ENCODE measurements at regions not wholly inside any gene's neighbourhood (a gene's known extent, or its start where the extent isn't known, plus 50 kb on each side); places are given as distances from the start of the nearest gene placed in this dataset.

DNA sequence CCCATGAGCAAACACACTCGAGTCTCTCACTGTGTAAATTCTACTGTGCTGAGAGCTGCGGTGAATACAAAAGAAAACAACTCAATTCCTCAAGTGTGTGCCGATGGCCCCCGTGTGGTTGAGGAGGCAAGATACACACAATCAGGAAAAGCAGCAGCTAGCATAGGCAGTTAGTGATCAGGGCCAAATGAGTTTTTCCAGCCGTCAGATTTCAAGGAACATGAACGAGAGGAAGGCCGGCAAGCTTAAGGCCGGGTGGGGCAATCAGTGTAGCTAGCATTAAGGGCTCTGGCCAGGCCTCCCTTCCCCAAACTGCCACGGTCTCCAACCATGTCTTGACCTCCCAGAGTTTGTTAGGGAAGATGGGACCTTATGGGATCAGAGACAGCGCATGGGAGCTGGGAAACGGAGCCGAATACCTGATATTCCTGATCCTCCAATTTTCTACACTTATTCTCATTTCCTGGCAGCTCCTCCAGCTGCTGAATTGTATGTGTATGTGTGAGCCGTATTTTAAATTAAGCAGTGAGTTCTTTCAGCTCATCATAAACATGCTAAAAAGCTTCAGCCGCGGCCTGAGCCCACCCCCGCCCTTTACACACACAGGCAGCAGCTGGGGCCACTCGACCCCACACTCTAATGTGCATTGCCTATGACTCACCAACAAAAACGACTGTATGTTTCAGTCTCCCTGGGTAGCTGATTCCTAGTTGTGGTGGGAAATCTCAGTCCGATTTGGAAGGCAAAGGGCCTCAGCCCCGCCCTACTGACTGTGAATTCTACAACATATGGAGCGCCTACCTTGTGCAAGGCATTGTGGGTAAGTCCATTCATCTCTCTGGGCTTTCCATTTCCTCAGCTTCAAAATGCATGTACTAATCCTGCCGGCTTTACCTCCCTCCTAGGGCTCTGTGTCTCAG, 59.9 kb downstream of the RTL9 start (continued):
- TF ChIP-seq ZNF24 (IDR thresholded peaks at IDR 0.05) (no peak), RREB1 (CRISPR knock-in tag; IDR thresholded peaks at IDR 0.05) (no peak), KDM2B (CRISPR knock-in tag; IDR thresholded peaks at IDR 0.05) (no peak), FOXP4 (CRISPR knock-in tag; IDR thresholded peaks at IDR 0.05; ENCODE audit: borderline replicate concordance) (no peak), RCOR1 (IDR thresholded peaks at IDR 0.05; ENCODE audit: borderline replicate concordance in 1 of 2, low read depth in 2 of 2, low read length in 2 of 2) (peak in 1 of 2 experiments; percentile 19; a peak in 1 of 4 replicates), ZC3H8 (IDR thresholded peaks at IDR 0.05) (no peak), TAF1 (IDR thresholded peaks at IDR 0.05; ENCODE audit: control insufficient read depth, extremely low read depth, insufficient read depth, low read length, severe bottlenecking) (no peak), ZNF695 (CRISPR knock-in tag; IDR thresholded peaks at IDR 0.05) (no peak), PURB (CRISPR knock-in tag; IDR thresholded peaks at IDR 0.05; ENCODE audit: low read depth) (no peak), KDM1A (IDR thresholded peaks at IDR 0.05) (peak; percentile 30 to 49; a peak in 2 of 4 replicates), FOXK2 (conservative IDR thresholded peaks at IDR 0.05 in 1 of 2, IDR thresholded peaks at IDR 0.05 in 1 of 2; ENCODE audit: low read depth in 2 of 2) (peak in 1 of 2 experiments; percentile 53; a peak in 1 of 4 replicates)
- TF ChIP-seq, protein P1, sequence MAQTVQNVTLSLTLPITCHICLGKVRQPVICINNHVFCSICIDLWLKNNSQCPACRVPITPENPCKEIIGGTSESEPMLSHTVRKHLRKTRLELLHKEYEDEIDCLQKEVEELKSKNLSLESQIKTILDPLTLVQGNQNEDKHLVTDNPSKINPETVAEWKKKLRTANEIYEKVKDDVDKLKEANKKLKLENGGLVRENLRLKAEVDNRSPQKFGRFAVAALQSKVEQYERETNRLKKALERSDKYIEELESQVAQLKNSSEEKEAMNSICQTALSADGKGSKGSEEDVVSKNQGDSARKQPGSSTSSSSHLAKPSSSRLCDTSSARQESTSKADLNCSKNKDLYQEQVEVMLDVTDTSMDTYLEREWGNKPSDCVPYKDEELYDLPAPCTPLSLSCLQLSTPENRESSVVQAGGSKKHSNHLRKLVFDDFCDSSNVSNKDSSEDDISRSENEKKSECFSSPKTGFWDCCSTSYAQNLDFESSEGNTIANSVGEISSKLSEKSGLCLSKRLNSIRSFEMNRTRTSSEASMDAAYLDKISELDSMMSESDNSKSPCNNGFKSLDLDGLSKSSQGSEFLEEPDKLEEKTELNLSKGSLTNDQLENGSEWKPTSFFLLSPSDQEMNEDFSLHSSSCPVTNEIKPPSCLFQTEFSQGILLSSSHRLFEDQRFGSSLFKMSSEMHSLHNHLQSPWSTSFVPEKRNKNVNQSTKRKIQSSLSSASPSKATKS (CRISPR knock-in tag; IDR thresholded peaks at IDR 0.05): no peak
- TF ChIP-seq, protein P2, sequence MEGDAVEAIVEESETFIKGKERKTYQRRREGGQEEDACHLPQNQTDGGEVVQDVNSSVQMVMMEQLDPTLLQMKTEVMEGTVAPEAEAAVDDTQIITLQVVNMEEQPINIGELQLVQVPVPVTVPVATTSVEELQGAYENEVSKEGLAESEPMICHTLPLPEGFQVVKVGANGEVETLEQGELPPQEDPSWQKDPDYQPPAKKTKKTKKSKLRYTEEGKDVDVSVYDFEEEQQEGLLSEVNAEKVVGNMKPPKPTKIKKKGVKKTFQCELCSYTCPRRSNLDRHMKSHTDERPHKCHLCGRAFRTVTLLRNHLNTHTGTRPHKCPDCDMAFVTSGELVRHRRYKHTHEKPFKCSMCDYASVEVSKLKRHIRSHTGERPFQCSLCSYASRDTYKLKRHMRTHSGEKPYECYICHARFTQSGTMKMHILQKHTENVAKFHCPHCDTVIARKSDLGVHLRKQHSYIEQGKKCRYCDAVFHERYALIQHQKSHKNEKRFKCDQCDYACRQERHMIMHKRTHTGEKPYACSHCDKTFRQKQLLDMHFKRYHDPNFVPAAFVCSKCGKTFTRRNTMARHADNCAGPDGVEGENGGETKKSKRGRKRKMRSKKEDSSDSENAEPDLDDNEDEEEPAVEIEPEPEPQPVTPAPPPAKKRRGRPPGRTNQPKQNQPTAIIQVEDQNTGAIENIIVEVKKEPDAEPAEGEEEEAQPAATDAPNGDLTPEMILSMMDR (IDR thresholded peaks at IDR 0.05 in 2 of 3, conservative IDR thresholded peaks at IDR 0.05 in 1 of 3; ENCODE audit: insufficient read depth in 2 of 3, low read depth in 1 of 3, low read length in 3 of 3): peak; percentile 63 to 64 (median 63)
